Adrenal gland (tissue), 5 donors: ENCODE measurements at regions not wholly inside any gene's neighbourhood (a gene's known extent, or its start where the extent isn't known, plus 50 kb on each side); places are given as distances from the start of the nearest gene placed in this dataset.

ENCODE experiments used
- CTCF ChIP-seq, 6 experiments: fragments of 450-650 bp in 4 of 6; fragments of 200-600 bp in 2 of 6; sonication (generic) in 1 of 6; IDR thresholded peaks; 1 replicate in 5 of 6; 2 replicates in 1 of 6; pipeline versions ENCODE4 v1.5.1 to v1.8.0; 2016 to 2021; ENCODE audit warnings: antibody characterized with exemption in 6 of 6, mild to moderate bottlenecking in 2 of 6, moderate library complexity in 1 of 6
- POLR2A ChIP-seq, 2 donors: fragments of 450-650 bp; IDR thresholded peaks; one replicate each; pipeline ENCODE4 v1.6.1; 2017; ENCODE audit warnings: antibody characterized with exemption in 2 of 2, mild to moderate bottlenecking in 2 of 2, moderate library complexity in 1 of 2
- donor health status: DM: no; HTN: no; CAD: no.

DNA sequence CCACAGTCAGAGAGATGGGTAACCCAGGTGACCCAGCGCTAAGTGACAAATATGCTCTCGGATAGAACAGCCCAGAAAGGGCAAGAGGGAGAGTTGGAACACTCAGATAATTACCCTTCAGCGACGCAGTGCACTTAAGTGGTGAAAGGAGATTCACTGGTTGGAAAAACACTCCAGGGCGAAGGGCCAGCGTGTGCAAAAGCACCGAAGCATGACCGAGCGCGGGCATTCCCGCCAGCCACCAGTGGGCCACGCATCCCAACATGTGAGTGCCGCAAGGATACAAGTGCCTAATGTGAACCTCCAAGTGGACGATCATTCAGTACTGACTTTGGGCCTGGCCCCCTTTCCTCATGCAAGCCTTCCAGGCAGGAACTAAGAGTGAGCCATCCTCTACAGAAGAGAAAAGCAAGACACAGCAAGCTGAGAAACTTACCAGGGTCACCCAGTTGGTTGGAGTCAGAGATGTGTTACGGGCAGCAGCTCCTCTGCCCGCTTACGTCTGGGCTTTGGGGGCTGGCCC is 258.4 kb downstream of the C16orf95 start:
- TF ChIP-seq CTCF (IDR thresholded peaks at IDR 0.05) (no peak), POLR2A (IDR thresholded peaks at IDR 0.05) (no peak)
